HPDE6-E6E7 (cell line): ENCODE measurements at regions not wholly inside any gene's neighbourhood (a gene's known extent, or its start where the extent isn't known, plus 50 kb on each side); places are given as distances from the start of the nearest gene placed in this dataset.
"Not testable (repeated sequence)": the region's sequence is repeated elsewhere in the genome, so short reads cannot be mapped to it uniquely, and the experiment has no call there.

ENCODE experiments used
- DNase-seq: peaks from one replicate; pipeline ENCODE4 v3.0.0; 2011; ENCODE audit warnings: missing footprints; ENCODE audit errors: extremely low spot score

- DNase-seq, result no peak
Observed at GRCh38 chr20:28562510-28562898, 2695.0 kb upstream of the DEFB115 start.

DNA sequence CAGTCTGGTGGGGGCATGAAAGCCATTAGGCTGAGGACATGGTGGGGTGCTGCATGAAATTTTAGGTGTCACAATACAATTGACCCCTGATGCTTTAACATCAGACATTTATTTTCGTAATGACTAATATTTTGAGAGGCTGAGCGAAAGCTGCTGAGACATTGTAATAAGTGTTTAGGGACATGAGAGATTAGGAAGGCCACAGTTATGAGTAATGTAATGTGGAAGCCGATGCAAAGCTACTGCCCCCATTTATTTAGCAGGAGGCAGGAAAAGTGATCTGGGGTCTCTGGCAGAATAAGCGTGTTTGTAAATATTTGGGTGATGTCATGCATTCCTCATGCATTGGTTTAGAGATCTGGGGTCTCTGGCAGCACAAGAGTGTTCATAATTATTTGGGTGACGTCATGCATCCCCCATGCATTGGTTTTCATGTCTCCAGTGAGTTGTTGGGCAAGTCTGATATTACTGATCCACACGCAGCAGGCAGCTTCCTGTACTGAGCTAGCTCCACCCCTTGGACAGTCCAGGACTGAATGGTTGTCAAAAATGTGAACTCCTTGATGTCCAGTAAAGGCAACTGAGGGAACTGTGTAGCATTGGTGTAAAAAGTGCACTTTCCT lies 2694.5 kb upstream of the DEFB115 start:
- DNase-seq, result not testable (repeated sequence)

DNA sequence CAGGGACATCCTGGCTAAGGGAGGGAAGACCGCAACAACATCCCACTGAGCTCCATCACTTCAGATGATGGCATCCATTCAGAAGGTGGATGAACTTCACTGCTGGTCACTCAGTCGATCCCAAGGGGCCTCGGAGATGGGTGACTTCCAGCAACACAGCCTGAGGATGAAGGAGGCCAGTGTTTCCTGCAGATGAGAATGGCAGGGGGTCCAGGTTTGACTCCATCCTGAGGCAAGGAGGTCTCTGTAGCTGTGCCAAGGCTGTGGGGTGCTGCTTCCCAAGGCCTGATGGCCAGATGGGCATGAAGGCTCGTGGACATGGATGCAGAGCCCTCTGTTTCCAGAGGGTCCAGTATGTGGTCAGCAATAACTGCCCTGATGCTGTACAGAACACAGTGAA lies 2693.4 kb upstream of the DEFB115 start:
- not testable (repeated sequence) for DNase-seq

- DNase-seq, result not testable (repeated sequence)
Observed at GRCh38 chr20:28564688-28565463, 2692.6 kb upstream of the DEFB115 start.

DNA sequence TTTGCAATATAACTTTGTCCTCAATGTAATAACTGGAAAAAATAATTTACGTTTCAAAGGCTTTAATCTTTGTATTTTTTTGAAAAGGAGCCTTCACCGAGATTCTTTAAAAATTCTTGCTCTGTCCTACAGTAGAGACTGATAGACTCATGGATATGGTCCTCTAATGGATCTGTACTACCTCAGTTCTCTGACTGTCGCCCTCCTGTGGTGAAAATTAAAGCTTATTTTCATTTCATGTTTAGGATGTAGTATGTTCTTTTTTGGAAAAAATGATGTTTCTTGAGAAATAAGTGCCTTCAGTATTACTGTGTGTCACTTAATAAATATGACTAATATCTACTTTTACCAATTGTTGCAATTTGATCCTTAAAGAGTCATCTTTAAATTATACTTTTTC lies 2681.5 kb upstream of the DEFB115 start:
- not testable (repeated sequence) for DNase-seq

GRCh38 chr20:28591680-28592079 lies 2665.8 kb upstream of the DEFB115 start:
- not testable (repeated sequence) for DNase-seq

GRCh38 chr20:28593383-28593782 lies 2664.1 kb upstream of the DEFB115 start:
- not testable (repeated sequence) for DNase-seq

DNA sequence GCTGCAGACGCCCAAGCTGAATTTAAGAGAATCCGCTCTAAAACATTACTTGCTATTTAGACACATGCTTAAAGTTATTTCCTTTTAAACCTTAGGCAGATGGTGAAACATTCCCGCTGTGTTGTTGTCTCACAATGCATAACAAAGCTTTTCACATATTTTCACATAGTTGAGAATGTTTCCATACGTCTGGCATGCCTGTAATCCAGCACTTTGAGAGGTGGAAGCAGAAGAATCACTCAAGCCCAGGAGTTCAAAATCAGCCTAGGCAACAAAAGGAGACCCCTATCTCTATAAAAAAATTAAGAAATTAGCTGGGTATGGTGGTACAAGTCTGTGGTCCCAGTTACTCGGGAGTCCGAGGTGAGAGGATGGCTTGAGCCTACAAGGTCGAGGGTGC lies 2663.0 kb upstream of the DEFB115 start:
- DNase-seq, result not testable (repeated sequence)

GRCh38 chr20:28602006-28602402 lies 2655.5 kb upstream of the DEFB115 start:
- DNase-seq, result not testable (repeated sequence)

DNA sequence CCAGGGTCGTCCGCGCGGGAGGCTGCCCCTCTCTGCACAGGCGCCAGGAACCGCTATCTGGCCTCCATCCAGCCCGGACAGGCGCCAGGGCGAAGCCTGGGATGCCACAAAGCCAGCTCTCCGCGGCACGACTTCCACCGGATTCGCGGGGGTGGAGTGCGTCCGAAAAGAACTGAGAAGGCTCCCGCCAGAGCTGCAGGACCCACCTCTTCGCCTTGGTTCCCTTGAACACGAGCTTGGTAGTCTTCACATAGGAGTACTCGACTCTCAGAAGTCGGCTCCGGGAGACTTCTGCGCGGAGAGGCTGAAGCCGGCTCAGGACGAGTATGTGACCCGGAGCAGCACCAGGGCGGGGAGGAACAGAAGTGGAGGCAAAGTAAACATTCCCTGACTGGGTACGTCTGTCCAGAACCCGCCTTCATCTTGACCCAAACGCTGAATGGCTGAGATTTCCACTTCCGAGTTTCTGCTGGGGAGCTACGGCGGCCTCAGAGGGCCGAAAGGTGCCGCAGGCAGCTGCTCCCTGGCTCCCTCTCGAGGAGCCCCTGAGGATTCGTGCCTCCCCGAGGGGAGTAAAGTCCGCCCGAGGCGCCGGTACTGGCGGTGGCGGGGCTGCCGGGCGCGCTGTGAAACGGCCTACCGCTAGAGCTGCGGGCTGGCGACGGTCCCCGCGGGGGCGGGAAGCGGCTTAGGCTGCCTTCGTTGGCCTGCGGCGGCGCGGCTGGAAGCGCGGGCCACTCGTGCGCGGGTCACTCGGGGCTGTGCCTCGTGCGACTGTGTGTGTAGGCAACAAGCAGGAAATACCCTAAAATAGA lies 2654.9 kb upstream of the DEFB115 start:
- peak; percentile 41 for DNase-seq

GRCh38 chr20:28603218-28603577 lies 2654.3 kb upstream of the DEFB115 start:
- not testable (repeated sequence) for DNase-seq

- DNase-seq, result no peak
Observed at GRCh38 chr20:28616354-28616753, 2641.1 kb upstream of the DEFB115 start.

DNA sequence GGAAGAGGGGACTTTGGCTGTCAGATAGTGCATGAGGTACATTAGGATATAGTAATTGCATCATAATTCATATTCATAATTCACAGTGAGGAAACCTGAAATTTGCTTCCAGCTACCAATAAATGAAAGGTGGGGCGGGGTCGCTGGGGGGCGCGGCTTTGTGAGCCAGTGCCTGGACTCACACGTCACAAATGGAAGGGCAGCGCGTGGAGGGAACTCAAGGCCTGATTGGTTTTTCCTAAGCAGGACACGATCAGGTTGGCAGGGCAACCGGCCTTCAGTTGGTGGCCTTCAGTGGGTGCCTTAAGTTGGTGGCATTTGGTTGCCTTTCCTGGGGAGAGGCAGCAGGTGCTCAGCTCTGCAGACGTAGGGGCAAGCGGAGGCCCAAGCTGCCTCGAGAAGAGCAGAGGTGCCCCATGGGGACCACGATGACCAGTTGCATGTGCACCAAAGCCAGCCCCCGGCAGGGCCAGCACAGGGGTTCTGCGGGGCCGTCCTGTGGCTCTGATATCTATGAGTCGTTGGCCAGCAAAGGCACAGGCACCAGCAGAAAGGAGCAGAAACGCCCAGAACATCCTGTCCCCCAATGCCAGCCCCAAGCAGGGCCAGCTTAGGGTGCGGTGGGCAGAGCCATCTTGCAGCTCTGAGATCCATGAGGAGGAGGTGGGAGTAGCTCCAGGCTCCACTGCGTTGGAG lies 2637.4 kb upstream of the DEFB115 start:
- DNase-seq, result not testable (repeated sequence)

DNA sequence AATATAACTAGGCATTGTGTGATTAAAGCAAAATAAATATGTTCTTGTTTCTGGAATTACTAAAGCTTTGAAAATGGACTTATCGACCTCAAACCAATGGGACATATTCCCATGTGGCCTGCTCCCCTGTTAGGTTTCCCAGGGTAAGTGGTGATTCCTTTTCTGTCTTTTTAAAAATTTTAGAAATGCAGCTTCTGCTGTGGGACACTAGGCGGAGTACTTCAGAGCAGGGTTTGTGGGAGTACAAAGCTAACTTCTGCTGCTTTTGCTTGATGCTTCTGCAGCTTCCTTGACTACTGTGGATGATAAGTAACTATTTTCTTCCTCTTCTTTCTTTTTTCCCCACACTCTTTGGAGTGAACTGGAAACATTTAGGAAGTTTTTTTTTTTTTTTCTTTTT lies 2632.4 kb upstream of the DEFB115 start:
- DNase-seq, result not testable (repeated sequence)

DNA sequence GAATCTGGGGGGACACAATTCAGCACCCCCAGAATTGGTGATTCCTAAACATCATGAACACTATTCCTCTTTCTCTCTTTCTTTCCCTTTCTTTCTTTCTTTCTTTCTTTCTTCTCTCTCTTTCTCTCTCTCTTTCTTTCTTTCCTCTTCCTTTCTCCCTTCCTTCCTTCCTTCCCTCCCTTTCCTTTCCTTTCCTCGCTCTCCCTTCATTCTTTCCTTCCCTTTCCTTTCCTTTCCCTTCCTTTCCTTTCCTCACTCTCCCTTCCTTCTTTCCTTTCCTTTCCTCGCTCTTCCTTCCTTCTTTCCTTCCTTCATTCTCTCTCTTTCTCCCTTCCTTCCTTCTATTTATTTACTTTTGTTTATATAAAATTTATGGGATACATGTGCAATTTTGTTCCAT lies 2616.6 kb upstream of the DEFB115 start:
- DNase-seq, result not testable (repeated sequence)
